Erythroblast (primary cell): ENCODE measurements at regions not wholly inside any gene's neighbourhood (a gene's known extent, or its start where the extent isn't known, plus 50 kb on each side); places are given as distances from the start of the nearest gene placed in this dataset.
"Not testable (repeated sequence)": the region's sequence is repeated elsewhere in the genome, so short reads cannot be mapped to it uniquely, and the experiment has no call there.

Experiments used
- GATA1 ChIP-seq: IDR thresholded peaks from 2 replicates; pipeline ENCODE4 v1.6.1; 2011; ENCODE audit warnings: low read depth, mild to moderate bottlenecking, control low read depth, low read length, moderate library complexity
- POLR2A ChIP-seq: IDR thresholded peaks from 2 replicates; pipeline ENCODE4 v1.6.1; 2011; ENCODE audit warnings: mild to moderate bottlenecking, low read length

DNA sequence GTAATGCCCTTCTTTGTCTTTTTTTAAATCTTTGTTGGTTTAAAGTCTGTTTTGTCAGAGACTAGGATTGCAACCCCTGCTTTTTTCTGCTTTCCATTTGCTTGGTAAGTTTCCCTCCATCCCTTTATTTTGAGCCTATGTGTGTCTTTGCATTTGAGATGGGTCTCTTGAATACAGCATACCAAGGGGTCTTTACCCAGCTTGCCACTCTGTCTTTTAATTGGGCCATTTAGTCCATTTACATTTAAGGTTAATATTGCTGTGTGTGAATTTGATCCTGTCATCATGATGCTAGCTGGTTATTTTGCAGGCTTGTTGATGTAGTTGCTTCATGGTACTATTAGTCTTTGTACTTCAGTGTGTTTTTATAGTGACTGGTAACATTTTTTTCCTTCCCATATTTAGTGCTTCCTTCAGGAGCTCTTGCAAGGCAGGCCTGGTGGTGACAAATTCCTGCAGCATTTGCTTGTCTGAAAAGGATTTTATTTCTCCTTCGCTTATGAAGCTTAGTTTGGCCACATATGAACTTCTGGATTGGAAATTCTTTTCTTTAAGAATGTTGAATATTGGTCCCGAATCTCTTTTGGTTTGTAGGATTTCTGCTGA, 215.0 kb downstream of the CYB561 start:
- TF ChIP-seq POLR2A, GATA1: not testable (repeated sequence)
